ENCODE measurements at regions not wholly inside any gene's neighbourhood (a gene's known extent, or its start where the extent isn't known, plus 50 kb on each side); places are given as distances from the start of the nearest gene placed in this dataset.

DNA sequence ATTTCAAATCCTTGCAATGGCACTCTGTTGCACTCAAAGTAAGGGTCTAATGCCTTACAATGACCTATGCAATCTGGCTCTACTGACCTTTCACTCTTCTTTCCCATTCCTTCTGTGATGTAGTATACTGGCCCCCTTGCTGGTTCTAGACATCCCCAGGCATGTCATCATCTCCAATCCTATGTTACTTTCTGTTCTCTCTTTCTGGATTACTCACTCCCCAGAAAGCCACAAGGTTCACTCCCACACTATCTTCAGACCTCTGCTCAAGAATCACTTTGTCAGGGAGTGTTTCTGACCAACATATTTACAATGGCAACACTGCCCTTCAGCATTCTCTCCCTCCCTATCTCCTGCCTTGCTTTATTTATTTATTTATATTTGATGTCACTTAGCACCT is 802.2 kb upstream of the WWC1 start:
- DNase-seq (ENCODE audit: low read depth, low spot score) (no peak), FAIRE-seq (no peak)
- Histone ChIP-seq H3K27me3 (ENCODE audit: control insufficient read depth, extremely low read depth, insufficient read depth, low read length) (no peaks in the 10 kb centered on the region), H2AFZ (ENCODE audit: control insufficient read depth, low read length) (no peak overlapping the region), H3K9me3 (ENCODE audit: control insufficient read depth, low read depth, low read length) (no peaks in the 10 kb centered on the region), H3K27ac (ENCODE audit: control insufficient read depth, insufficient read depth, low read length) (no peak overlapping the region), H3K79me2 (ENCODE audit: control insufficient read depth, insufficient read depth, low read length) (no peaks in the 10 kb centered on the region), H4K20me1 (ENCODE audit: control insufficient read depth, extremely low read depth, insufficient read depth, low read length) (no peaks in the 10 kb centered on the region), H3K9me1 (ENCODE audit: control insufficient read depth, extremely low read depth, insufficient read depth, low read length) (no peaks in the 10 kb centered on the region), H3K9ac (ENCODE audit: control insufficient read depth, extremely low read depth, insufficient read depth, low read length) (no peak overlapping the region), H3K36me3 (ENCODE audit: control insufficient read depth in 2 of 2, extremely low read depth in 1 of 2, insufficient read depth in 2 of 2, low read length in 2 of 2) (no peaks in the 10 kb centered on the region), H3K4me2 (ENCODE audit: control insufficient read depth, extremely low read depth, insufficient read depth, low read depth, low read length) (no peak overlapping the region), H3K4me3 (ENCODE audit: control insufficient read depth in 2 of 3, extremely low read depth in 1 of 3, insufficient read depth in 2 of 3, low read depth in 1 of 3, low read length in 3 of 3) (no peak overlapping the region), H3K4me1 (ENCODE audit: control insufficient read depth, extremely low read depth, insufficient read depth, low read length) (no peaks in the 10 kb centered on the region)
- dilution Hi-C loops (cut with MboI; ENCODE audit: extremely low pct_ligation_motif_present, low sequenced_read_pairs), result no loop called here
- no peak for TF ChIP-seq EZH2 (IDR thresholded peaks at IDR 0.05; ENCODE audit: low read length)
- TF ChIP-seq, protein P1, sequence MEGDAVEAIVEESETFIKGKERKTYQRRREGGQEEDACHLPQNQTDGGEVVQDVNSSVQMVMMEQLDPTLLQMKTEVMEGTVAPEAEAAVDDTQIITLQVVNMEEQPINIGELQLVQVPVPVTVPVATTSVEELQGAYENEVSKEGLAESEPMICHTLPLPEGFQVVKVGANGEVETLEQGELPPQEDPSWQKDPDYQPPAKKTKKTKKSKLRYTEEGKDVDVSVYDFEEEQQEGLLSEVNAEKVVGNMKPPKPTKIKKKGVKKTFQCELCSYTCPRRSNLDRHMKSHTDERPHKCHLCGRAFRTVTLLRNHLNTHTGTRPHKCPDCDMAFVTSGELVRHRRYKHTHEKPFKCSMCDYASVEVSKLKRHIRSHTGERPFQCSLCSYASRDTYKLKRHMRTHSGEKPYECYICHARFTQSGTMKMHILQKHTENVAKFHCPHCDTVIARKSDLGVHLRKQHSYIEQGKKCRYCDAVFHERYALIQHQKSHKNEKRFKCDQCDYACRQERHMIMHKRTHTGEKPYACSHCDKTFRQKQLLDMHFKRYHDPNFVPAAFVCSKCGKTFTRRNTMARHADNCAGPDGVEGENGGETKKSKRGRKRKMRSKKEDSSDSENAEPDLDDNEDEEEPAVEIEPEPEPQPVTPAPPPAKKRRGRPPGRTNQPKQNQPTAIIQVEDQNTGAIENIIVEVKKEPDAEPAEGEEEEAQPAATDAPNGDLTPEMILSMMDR (optimal IDR thresholded peaks at IDR 0.05 in 1 of 3, IDR thresholded peaks at IDR 0.05 in 1 of 3, conservative IDR thresholded peaks at IDR 0.05 in 1 of 3; ENCODE audit: extremely low read depth in 1 of 3, insufficient read depth in 2 of 3, low read length in 3 of 3), result no peak

DNA sequence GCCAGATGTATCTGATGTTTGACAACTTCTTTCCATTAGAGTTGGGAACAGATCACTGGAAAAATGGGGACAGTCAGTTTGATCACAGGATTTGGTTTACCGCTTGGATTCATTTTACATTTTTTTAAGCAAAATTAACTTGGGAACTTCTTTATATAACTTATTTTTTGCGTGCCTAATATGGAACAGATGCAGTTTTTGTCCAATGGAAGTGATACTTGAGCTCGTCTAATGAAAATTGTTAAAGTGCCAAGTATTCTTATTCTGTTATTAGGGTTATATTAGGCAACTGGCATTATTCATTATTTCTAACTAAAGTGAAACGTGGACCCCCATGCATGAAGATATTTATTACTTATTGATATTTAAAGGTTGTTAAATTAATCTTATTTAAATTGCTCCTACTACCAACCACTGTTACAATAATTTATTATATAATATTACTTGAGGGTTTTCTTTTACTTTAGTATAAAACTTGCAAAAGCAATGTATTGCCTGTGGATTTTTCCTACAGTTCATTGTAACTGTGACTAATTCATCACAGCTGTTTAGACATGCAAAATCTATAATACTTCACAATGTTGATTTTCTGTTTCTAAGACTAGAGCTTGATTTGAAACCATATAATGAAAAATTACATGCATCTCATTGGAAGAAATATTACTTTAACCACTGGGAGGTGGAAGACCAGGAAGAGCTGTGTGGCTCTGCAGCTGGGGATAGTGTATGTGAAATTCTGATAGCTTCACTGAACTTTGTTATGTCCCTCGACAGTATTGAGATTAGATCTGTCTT is 787.3 kb upstream of the WWC1 start:
- no peak for FAIRE-seq
- dilution Hi-C loops (cut with MboI; ENCODE audit: extremely low pct_ligation_motif_present, low sequenced_read_pairs), result no loop called here
- no peaks in the 10 kb centered on the region for H3K9me3 ChIP-seq (ENCODE audit: control insufficient read depth, low read depth, low read length)
- H3K9me1 ChIP-seq (ENCODE audit: control insufficient read depth, extremely low read depth, insufficient read depth, low read length), result no peaks in the 10 kb centered on the region
- H3K36me3 ChIP-seq (ENCODE audit: control insufficient read depth in 2 of 2, extremely low read depth in 1 of 2, insufficient read depth in 2 of 2, low read length in 2 of 2), result no peaks in the 10 kb centered on the region
- DNase-seq (ENCODE audit: low read depth, low spot score), result no peak
- no peaks in the 10 kb centered on the region for H3K79me2 ChIP-seq (ENCODE audit: control insufficient read depth, insufficient read depth, low read length)
- no peaks in the 10 kb centered on the region for H4K20me1 ChIP-seq (ENCODE audit: control insufficient read depth, extremely low read depth, insufficient read depth, low read length)
- TF ChIP-seq, protein P1 (optimal IDR thresholded peaks at IDR 0.05 in 1 of 3, IDR thresholded peaks at IDR 0.05 in 1 of 3, conservative IDR thresholded peaks at IDR 0.05 in 1 of 3; ENCODE audit: extremely low read depth in 1 of 3, insufficient read depth in 2 of 3, low read length in 3 of 3), result no peak
- no peak for TF ChIP-seq EZH2 (IDR thresholded peaks at IDR 0.05; ENCODE audit: low read length)
- H3K27me3 ChIP-seq (ENCODE audit: control insufficient read depth, extremely low read depth, insufficient read depth, low read length), result no peaks in the 10 kb centered on the region
- no peak overlapping the region for H3K4me3 ChIP-seq (ENCODE audit: control insufficient read depth in 2 of 3, extremely low read depth in 1 of 3, insufficient read depth in 2 of 3, low read depth in 1 of 3, low read length in 3 of 3)
- no peak overlapping the region for H3K9ac ChIP-seq (ENCODE audit: control insufficient read depth, extremely low read depth, insufficient read depth, low read length)
- H3K27ac ChIP-seq (ENCODE audit: control insufficient read depth, insufficient read depth, low read length), result no peak overlapping the region
- no peak overlapping the region for H2AFZ ChIP-seq (ENCODE audit: control insufficient read depth, low read length)
- no peak overlapping the region for H3K4me2 ChIP-seq (ENCODE audit: control insufficient read depth, extremely low read depth, insufficient read depth, low read depth, low read length)
- H3K4me1 ChIP-seq (ENCODE audit: control insufficient read depth, extremely low read depth, insufficient read depth, low read length), result no peaks in the 10 kb centered on the region

Measured in keratinocyte (primary cell).